H1 (cell line): ENCODE measurements at regions not wholly inside any gene's neighbourhood (a gene's known extent, or its start where the extent isn't known, plus 50 kb on each side); places are given as distances from the start of the nearest gene placed in this dataset.

ENCODE experiments used
- BACH1 ChIP-seq: IDR thresholded peaks from 2 replicates; pipeline ENCODE4 v1.6.1; 2012; ENCODE audit warnings: low read length, improper control_type of control experiment
- CREB1 ChIP-seq: IDR thresholded peaks from 2 replicates; pipeline ENCODE4 v1.6.1; 2012; ENCODE audit warnings: inconsistent platforms
- GTF2F1 ChIP-seq: IDR thresholded peaks from 2 replicates; pipeline ENCODE4 v1.6.1; 2012; ENCODE audit warnings: low read depth, low read length, improper control_type of control experiment, borderline replicate concordance
- HDAC2 ChIP-seq, 2 experiments: fragments of 300-600 bp in 1 of 2; sonication (generic) in 1 of 2; IDR thresholded peaks; 2 replicates each; pipeline ENCODE4 v1.6.1; 2011 to 2012; ENCODE audit warnings: low read depth in 2 of 2, low read length in 2 of 2, mild to moderate bottlenecking in 2 of 2, moderate library complexity in 2 of 2, borderline replicate concordance in 1 of 2, inconsistent platforms in 1 of 2
- HDAC6 ChIP-seq: IDR thresholded peaks from one replicate; pipeline ENCODE4 v1.7.1; 2012; ENCODE audit warnings: low read depth, mild to moderate bottlenecking, inconsistent platforms, low read length, moderate library complexity
- KDM4A ChIP-seq: IDR thresholded peaks from one replicate; pipeline ENCODE4 v1.7.1; 2012; ENCODE audit warnings: low read depth, mild to moderate bottlenecking, moderate library complexity, low read length, inconsistent platforms; ENCODE audit not compliant: severe bottlenecking
- MAFK ChIP-seq: IDR thresholded peaks from 2 replicates; pipeline ENCODE4 v1.6.1; 2012; ENCODE audit warnings: low read depth, mild to moderate bottlenecking, improper control_type of control experiment, low read length
- RBBP5 ChIP-seq: IDR thresholded peaks from 2 replicates; pipeline ENCODE4 v1.7.1; 2012; ENCODE audit warnings: low read depth, mild to moderate bottlenecking, inconsistent platforms, low read length, moderate library complexity, borderline replicate concordance
- RFX5 ChIP-seq: IDR thresholded peaks from 2 replicates; pipeline ENCODE4 v1.6.1; 2011; ENCODE audit warnings: low read depth, low read length, improper control_type of control experiment, borderline replicate concordance
- SIN3A ChIP-seq, 2 experiments: IDR thresholded peaks in 1 of 2; conservative IDR thresholded peaks in 1 of 2; 2 replicates each; pipeline ENCODE4 v1.6.1; 2011 to 2012; ENCODE audit warnings: low read length in 2 of 2, improper control_type of control experiment in 1 of 2, low read depth in 1 of 2, mild to moderate bottlenecking in 1 of 2
- SRF ChIP-seq: IDR thresholded peaks from 2 replicates; pipeline ENCODE4 v1.6.1; 2011; ENCODE audit warnings: mild to moderate bottlenecking, low read depth, low read length, moderate library complexity
- TF ChIP-seq, protein P1 (sequence below): IDR thresholded peaks from 2 replicates; pipeline ENCODE4 v1.6.1; 2012; ENCODE audit warnings: low read length, inconsistent platforms

DNA sequence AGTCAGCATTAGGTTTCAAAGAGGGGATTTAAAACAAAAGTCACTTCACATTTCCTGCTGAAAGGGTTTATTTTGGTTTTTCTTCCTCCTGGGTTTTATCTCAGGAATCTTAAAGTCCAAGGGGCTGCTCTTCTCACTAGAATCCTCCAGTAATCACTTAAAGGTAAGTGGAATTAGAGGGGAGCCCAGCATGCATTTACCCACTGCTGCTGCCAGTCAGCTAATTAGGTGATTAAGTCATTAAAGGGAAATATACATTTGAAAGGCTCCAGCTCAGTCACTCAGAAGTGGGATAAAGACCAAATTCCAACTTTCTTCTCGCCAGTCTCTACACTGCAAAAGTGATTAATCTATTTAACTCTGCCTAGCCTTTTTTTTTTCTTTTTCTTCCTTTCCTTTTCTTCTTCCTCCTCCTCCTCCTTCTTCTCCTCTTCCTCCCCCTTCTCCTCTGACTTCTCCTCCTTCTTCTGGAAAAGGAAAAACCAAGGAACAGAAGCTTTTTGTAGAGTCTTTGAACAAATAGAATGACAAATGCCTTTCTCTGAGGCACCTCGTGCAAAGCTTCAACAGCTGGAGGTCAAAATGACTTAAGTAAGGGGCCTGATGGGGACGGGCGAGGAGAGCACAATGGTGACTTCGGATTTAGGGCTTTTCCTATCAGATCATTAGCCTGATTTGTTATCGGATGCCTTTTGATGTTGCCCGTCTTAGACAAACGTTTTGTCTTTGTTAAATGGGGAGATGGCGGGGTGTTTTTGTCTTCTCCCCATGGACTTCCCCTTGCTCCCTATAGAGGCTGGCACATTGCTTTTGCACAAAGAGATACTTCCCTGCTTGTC is 617.6 kb downstream of the IRX1 start (continued):
- TF ChIP-seq, protein P1, sequence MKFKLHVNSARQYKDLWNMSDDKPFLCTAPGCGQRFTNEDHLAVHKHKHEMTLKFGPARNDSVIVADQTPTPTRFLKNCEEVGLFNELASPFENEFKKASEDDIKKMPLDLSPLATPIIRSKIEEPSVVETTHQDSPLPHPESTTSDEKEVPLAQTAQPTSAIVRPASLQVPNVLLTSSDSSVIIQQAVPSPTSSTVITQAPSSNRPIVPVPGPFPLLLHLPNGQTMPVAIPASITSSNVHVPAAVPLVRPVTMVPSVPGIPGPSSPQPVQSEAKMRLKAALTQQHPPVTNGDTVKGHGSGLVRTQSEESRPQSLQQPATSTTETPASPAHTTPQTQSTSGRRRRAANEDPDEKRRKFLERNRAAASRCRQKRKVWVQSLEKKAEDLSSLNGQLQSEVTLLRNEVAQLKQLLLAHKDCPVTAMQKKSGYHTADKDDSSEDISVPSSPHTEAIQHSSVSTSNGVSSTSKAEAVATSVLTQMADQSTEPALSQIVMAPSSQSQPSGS = no peak
- no peak for TF ChIP-seq RBBP5
- no peak for TF ChIP-seq GTF2F1
- TF ChIP-seq BACH1 = no peak
- TF ChIP-seq RFX5 = no peak
- TF ChIP-seq SIN3A (conservative IDR thresholded peaks at IDR 0.05 in 1 of 2, IDR thresholded peaks at IDR 0.05 in 1 of 2; ENCODE audit: low read depth in 1 of 2, low read length in 2 of 2) = 0 out of 4 replicates have a peak, but pooled peaks of 1 of the 2 experiments have one; percentile 10
- TF ChIP-seq SRF = no peak
- no peak for TF ChIP-seq KDM4A
- 0 out of 4 replicates have a peak, but pooled peaks of 1 of the 2 experiments have one; percentile 30 for TF ChIP-seq HDAC2 (IDR thresholded peaks at IDR 0.05; ENCODE audit: borderline replicate concordance in 1 of 2, low read depth in 2 of 2, low read length in 2 of 2)
- TF ChIP-seq HDAC6 = no peak
- TF ChIP-seq MAFK = no peak
- TF ChIP-seq CREB1 = no peak
